GM21381 (cell line): ENCODE measurements at regions not wholly inside any gene's neighbourhood (a gene's known extent, or its start where the extent isn't known, plus 50 kb on each side); places are given as distances from the start of the nearest gene placed in this dataset.

Experiments used
- ATAC-seq: cut with Tn5 transposase; IDR thresholded peaks from one replicate; pipeline ENCODE4 v1.9.1; 2021; ENCODE audit warnings: mild to moderate bottlenecking, moderate library complexity; ENCODE audit not compliant: unreplicated experiment

DNA sequence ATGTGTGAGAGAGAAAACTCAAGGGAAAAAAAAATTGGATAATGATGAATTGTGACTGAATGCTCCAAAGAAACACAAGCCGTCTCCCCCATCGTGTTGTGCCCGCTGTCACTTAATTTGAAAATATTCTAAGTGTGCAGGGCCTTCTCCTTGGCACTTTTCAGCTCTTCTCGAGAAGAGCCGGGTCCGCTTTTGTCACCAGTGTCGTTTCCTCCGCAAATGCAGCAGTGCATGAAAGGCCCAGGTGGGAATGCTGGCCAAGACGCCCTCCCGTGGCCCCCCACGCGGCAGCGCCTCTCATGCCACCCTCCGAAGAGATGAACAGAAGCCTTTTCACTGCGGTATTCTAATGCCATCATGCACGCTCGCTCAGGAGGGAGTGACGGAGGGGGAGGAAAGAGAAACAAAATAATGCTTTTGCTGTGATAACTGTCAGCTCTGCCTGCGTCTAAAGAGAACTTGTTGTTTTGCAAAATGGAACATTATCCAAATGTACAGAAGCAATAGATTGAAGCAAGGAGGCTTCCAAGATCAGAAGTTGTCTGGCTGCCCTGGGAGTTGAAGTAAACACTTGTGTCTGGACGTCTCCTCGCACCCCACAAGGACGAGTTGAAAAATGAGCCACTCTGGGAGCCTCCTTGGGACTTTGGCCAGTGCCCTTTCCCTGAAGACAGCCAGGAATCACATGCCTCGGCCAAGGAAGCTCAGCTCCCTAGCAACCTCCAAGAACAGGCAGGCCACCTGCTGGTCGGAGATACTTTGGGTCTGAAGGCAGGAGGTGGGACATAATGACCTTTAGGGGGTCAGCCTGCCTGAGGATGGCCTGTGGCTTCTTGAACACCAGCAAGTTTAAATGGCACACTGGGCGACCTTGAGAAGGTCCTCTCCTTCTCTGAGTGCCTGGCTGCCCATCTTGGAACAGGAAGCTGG, 166.1 kb upstream of the ZC3H12A start:
- ATAC-seq: no peak

DNA sequence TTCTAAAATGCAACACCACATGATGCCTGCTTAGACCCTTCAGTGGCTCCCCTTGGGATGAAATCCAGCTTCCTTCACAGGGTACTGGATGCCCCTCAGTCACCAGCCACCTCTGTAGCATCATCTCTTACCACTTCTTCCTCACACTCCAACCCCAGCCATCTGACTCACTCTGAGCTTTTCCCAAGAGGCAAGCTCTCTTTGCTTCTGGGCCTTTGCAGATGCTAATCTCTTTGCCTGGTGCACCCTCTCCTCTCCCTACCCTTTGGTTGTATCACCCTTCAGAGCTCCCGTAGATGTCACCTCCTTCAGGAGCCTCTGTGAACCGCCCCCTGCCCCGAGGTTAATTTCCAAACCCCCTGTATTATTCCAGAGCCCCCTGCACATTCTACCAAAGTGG, 164.8 kb upstream of the ZC3H12A start:
- no peak for ATAC-seq

DNA sequence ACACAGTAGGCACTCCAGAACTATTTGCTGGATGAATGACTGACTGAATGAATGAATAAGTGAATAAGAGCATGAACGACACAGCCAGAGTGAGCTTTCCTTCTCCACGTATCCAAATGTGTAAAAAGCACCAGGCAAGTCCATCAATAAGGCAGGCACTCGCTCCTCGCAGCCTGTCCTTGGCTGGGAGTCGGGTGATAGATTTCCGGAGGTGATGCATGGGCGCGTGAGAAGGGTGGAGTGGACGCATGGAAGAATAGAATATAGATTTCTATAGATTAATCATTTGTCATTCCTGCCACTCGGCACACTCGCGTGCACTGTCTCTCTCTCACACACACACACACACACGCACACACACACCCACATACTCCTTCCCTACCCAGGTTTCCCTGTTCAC, 164.3 kb upstream of the ZC3H12A start:
- ATAC-seq: no peak

DNA sequence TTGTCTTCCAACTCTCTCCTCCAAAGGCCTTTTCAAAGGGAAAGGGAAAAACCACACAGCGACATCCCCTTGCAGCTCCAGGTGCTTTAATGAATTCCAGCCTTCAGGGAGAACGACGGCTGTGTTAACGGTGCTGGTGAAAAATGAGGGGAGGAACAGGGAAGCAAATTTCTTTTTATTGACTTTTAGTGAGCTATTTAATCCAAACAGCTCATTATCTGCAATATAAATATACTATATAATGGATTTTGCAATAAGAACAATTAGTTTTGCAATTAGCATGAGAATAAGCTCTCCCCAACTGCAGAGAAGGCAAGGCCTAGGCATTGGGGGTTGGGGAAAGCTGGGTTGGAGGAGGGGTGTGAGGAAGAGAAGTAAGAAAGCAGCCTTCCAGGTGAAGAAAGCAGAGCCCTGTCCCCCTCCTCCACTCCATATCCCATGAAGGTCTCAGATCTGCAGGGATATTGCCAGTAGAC, 159.0 kb upstream of the ZC3H12A start:
- ATAC-seq: no peak

GRCh38 chr1:37317870-37318467, 156.4 kb upstream of the ZC3H12A start:
- ATAC-seq: no peak

DNA sequence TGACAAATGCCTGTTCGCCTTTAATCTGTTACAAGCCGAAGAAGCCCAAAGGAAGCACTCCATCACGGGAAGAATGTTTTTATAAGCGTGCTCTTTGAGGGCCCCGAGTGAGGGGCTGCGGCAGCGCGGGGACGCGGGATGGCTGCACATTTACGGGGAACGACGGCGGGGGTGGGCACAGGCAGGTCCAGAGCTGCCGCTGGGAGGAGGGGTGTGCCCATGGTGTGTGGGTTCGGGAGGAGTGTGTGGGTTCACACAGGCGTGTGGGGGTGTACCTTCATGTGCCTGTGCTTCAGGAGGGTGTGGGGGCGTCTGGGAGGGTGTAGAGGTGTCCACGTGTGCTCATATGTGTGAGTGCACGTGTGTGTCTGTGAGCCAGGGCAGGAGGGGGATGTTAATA, 155.9 kb upstream of the ZC3H12A start:
- ATAC-seq: no peak

GRCh38 chr1:37319284-37319683, 155.1 kb upstream of the ZC3H12A start:
- ATAC-seq: no peak

DNA sequence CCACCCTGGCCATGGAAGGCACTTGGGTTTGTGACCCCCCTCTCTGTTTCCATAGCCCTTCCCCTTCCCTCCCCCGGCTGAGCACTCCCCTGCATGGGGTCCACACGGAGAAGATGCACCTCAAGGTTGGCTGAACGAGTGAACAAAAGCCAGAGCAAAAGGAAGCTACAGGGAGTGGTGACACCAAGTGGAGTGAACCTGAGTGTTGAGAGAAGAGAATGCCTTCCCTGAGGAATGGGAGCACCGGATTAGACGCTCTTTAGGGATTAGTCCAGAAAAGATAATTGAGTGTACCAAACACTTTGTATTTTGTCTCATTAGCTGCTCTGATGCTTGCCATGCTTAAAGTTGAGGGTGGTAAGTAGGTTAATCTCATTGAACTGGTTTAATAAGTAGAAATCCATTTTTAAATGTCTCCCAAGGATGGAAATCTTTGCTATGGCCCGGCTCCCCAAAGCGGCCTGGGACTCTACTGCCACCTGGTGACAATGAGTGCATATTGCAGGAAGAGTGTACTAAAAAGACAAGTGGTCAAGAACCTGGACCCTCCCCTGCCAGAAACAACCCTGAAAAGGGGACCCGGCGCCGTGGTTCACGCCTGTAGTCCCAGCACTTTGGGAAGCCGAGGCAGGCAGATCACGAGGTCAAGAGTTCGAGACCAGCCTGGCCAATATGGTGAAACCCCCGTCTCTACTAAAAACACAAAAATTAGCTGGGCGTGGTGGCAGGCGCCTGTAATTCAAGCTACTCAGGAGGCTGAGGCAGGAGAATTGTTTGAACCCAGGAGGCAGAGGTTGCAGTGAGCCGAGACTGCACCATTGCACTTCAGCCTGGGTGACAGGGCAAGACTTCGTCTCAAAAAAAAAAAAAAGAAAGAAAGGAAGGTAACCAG, 150.6 kb upstream of the ZC3H12A start:
- ATAC-seq: no peak

- no peak for ATAC-seq
These were observed 149.4 kb upstream of the ZC3H12A start for GRCh38 chr1:37325010-37325409.

DNA sequence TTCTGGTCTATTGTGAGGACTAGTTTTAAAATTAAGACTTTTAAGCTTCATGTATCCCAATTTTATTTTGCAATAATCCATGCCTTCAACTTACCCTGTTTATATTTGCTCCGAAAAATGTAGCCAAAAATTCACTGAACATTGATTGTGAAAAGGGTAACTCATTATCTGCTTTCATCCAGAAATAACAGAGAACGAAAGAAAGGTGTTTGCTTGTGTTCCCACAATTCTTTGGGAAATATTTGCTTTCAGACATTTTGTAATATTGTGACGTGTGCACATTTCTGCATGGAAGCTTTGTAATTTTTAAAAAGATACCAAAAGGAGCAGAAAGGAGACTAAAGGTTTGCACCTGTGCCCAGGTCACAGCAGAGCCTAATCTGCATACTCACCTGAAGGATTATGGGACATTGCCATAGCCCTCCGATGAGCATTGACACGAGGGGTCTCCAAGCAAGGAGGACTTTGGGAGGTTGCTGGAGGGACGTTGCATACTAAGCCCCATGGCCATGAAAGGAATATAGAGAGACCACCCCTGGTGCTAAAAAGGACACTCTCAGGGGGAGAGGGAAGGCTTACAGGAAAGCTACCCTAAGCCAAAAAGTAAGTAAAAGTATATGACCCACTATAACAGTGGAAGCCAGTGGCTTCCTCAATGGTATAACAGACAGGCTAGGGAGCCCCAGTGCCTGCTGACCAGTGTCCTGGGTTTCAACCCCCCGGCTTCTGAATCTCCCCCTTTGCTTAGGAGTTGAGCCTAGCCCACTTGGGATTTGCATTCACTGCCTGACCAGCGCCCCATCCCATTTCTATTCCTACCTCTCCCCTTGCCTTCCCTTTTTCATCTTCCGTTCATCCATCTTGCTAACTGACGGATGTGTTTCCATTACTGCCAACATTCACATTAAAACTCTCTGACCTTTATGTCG, 148.6 kb upstream of the ZC3H12A start:
- no peak for ATAC-seq

DNA sequence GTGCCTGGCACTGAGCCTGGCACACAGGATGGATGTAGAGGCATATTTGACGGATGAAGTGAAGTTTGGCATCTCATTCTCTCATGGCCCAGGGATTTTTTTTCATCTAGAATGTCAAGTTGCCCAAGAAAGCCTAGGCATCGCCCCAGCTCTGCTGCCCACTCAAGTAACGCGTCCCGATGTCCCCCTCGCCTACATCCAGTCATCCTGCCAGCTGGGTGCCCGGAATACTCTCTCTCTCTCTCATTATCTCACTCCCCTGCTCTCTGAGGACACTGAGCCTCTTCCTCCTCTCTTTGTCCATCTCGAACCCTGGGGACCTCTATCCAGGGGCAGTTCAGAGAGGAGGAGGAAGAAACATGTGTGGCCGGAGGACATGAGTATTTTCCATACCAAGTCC, 142.3 kb upstream of the ZC3H12A start:
- ATAC-seq: no peak

- ATAC-seq: no peak
These were observed 135.7 kb upstream of the ZC3H12A start for GRCh38 chr1:37338658-37339057.

DNA sequence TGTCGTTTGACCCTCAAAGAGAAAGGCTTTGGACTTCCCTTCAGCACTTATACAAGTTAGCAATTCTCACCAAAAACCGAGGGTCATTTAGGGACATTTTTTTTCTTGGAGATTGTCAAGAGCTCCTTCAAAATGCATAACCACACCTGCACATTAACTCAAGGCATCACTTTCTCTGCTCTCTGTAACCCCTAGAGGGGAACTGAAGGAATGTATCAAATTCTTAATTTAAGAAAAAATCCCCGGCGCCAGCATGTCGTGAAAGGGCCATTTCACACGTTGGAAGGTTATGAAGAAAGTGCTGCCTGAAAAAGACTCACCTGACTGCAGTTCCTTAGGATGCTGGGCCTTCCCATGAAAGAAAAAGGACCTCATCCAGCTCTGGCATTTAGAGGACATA, 131.6 kb upstream of the ZC3H12A start:
- no peak for ATAC-seq

DNA sequence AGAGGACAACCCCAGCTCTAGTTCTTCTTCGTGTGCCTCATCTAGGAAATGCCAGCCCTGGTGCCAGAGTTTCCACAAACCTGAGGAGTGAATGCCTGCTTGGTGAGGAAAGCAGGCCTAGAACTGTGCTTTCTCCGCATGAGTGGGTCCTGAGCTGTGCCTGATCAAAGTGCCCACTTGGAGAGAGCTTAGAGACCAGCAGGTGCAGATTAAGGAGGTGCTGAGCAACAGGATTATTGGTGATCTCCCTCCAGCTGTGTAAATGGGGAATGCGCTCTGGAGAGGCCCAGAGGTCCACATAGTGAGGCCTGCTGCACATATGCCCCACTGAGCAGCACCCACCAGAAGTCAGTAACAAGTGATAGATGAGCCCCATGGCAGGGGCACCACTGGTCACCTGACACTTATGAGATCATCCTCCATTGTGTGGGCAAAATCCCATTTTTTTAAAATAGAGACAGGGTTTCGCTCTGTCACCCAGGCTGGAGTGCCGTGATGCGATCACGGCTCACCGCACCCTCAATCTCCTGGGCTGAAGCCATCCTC, 127.2 kb upstream of the ZC3H12A start:
- no peak for ATAC-seq

DNA sequence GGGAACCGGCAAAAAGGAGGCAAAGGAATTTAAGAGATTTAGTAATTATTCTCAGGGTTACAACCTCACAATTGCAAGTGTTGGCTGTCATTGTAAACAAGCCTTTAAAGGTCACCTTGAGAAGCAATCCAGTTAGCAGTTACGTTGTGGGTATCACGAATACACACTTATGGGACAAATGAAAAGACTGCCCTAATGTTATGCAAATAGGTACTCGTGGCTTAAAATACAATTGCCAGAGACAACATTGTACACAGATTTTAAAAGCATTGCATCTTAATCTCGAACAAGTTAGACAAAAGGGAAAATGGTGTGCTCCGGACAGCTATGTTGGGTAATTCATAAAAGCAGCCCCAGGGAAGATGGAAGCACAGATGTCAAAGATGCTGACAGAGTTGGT, 120.5 kb upstream of the ZC3H12A start:
- ATAC-seq: no peak

DNA sequence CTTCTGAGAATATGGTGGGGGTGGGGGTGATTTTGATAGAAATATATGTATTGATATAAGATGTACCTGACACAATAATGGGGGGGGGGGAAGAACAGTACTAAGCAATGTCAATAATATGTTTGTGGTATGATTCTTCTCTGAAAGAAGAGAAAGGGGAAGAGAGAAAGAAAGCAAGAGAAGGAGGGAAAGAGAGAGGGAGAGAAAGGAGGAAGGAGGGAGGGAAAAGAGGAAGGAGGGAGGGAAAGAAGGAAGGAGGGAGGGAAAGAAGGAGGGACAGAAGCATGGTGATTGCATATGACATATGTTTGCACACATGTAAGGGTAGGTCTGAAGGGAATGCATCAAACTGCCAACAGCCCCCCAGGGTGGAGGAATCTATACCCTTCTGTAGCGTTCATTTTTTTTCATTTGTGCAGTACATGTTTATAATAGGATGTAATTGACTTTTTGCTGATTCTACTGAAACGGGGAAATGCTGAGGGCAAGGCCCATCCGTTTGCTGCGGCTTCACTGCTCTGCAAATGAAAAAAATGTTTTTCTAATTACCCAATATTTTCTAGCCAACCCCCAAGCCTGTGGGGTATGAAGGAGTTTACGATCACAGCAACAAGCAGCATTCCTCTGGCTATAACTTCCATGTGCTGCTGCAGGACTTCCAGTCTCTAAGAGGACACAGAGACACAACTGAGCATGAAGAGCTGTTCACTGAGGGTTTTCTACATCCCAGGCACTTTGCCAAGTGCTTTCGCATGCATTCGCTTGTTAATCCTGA, 119.3 kb upstream of the ZC3H12A start:
- no peak for ATAC-seq

DNA sequence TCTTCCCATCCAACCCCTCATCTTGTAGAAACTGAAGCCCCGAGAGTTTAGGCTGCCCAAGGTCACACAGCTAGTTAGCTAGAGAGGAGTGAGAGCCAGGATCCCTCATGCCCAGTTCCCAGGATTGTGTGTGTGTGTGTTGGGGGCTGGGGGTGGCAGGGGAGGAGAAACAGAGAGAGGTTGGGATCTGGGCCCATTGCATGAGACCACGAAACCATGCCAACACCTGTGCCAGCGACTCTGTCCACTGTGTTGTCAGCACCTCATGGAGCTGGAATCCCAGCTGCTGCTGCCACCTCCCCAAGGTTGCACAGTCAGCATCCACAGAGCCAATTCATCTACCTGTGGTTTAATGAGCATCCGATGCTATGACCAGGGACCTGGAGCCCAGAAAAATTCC, 115.4 kb upstream of the ZC3H12A start:
- ATAC-seq: no peak

GRCh38 chr1:37360011-37360410, 114.4 kb upstream of the ZC3H12A start:
- no peak for ATAC-seq
